Trophoblast cell (in vitro differentiated cells and primary cell): ENCODE measurements at regions not wholly inside any gene's neighbourhood (a gene's known extent, or its start where the extent isn't known, plus 50 kb on each side); places are given as distances from the start of the nearest gene placed in this dataset.

Experiments
- DNase-seq, 2 donors: peaks; one replicate each; pipeline ENCODE4 v3.0.0-alpha.2; 2016
- H2AFZ ChIP-seq: 2 replicates; pipeline ENCODE4 v1.6.1; 2013; ENCODE audit warnings: low read length, moderate library complexity, mild to moderate bottlenecking; ENCODE audit not compliant: insufficient read depth, poor library complexity
- H2AK5ac ChIP-seq: 2 replicates; pipeline ENCODE4 v1.6.1; 2013; ENCODE audit warnings: mild to moderate bottlenecking, low read length
- H2BK120ac ChIP-seq: 2 replicates; pipeline ENCODE4 v1.6.1; 2013; ENCODE audit warnings: low read length, mild to moderate bottlenecking, moderate library complexity; ENCODE audit not compliant: insufficient read depth, poor library complexity
- H2BK12ac ChIP-seq: 2 replicates; pipeline ENCODE4 v1.6.1; 2013; ENCODE audit warnings: mild to moderate bottlenecking, low read length, moderate library complexity
- H2BK5ac ChIP-seq: 2 replicates; pipeline ENCODE4 v1.6.1; 2013; ENCODE audit warnings: low read length, low read depth, moderate library complexity, mild to moderate bottlenecking; ENCODE audit not compliant: poor library complexity
- H3K14ac ChIP-seq: 2 replicates; pipeline ENCODE4 v1.6.1; 2013; ENCODE audit warnings: mild to moderate bottlenecking, low read length
- H3K18ac ChIP-seq: 2 replicates; pipeline ENCODE4 v1.6.1; 2013; ENCODE audit warnings: mild to moderate bottlenecking, low read length
- H3K23ac ChIP-seq: 2 replicates; pipeline ENCODE4 v1.6.1; 2013; ENCODE audit warnings: low read length
- H3K27ac ChIP-seq: 2 replicates; pipeline ENCODE4 v1.5.1; 2013; ENCODE audit warnings: low read depth, mild to moderate bottlenecking, inconsistent platforms, low read length, moderate library complexity
- H3K27me3 ChIP-seq: 2 replicates; pipeline ENCODE4 v1.6.1; 2013; ENCODE audit warnings: inconsistent platforms, mild to moderate bottlenecking, low read length, moderate library complexity; ENCODE audit not compliant: insufficient read depth
- H3K36me3 ChIP-seq, 2 experiments: 1 replicate in 1 of 2; 2 replicates in 1 of 2; pipeline ENCODE4 v1.6.1; 2013; ENCODE audit warnings: low read length in 2 of 2, mild to moderate bottlenecking in 2 of 2, moderate library complexity in 1 of 2; ENCODE audit not compliant: insufficient read depth in 2 of 2, control insufficient read depth in 1 of 2
- H3K4ac ChIP-seq: 2 replicates; pipeline ENCODE4 v1.6.1; 2013; ENCODE audit warnings: low read depth, mild to moderate bottlenecking, low read length, moderate library complexity
- H3K4me1 ChIP-seq, 2 experiments: 1 replicate in 1 of 2; 2 replicates in 1 of 2; pipeline ENCODE4 v1.6.1; 2013; ENCODE audit warnings: low read length in 2 of 2, mild to moderate bottlenecking in 2 of 2, moderate library complexity in 1 of 2; ENCODE audit not compliant: insufficient read depth in 2 of 2, control insufficient read depth in 1 of 2
- H3K4me2 ChIP-seq: 2 replicates; pipeline ENCODE4 v1.6.1; 2013; ENCODE audit warnings: inconsistent platforms, mild to moderate bottlenecking, low read length, moderate library complexity
- H3K4me3 ChIP-seq: 2 replicates; pipeline ENCODE4 v1.5.1; 2013; ENCODE audit warnings: mild to moderate bottlenecking, low read depth, low read length, inconsistent platforms
- H3K79me1 ChIP-seq: one replicate; pipeline ENCODE4 v1.6.1; 2013; ENCODE audit warnings: low read length
- H3K79me2 ChIP-seq: 2 replicates; pipeline ENCODE4 v1.6.1; 2013; ENCODE audit warnings: low read length, mild to moderate bottlenecking; ENCODE audit not compliant: control insufficient read depth, insufficient read depth, poor library complexity
- H3K9ac ChIP-seq: 2 replicates; pipeline ENCODE4 v1.6.1; 2013; ENCODE audit warnings: mild to moderate bottlenecking, low read length
- H3K9me3 ChIP-seq: 2 replicates; pipeline ENCODE4 v1.6.1; 2013; ENCODE audit warnings: low read depth, mild to moderate bottlenecking, control low read depth, inconsistent platforms, low read length; ENCODE audit not compliant: insufficient read depth
- H4K12ac ChIP-seq: 2 replicates; pipeline ENCODE4 v1.6.1; 2013; ENCODE audit warnings: low read depth, mild to moderate bottlenecking, low read length, moderate library complexity
- H4K8ac ChIP-seq: 2 replicates; pipeline ENCODE4 v1.6.1; 2013; ENCODE audit warnings: low read depth, mild to moderate bottlenecking, low read length, moderate library complexity
- H4K91ac ChIP-seq: one replicate; pipeline ENCODE4 v1.6.1; 2013; ENCODE audit warnings: low read depth, mild to moderate bottlenecking, low read length, moderate library complexity
- WGBS: extraction: QIAGEN DNeasy Blood & Tissue Kit; methylation state at CpG from one replicate; pipeline ENCODE4 v1.1.7; 2013; ENCODE audit warnings: missing lambda C conversion rate; ENCODE audit not compliant: insufficient read length, insufficient coverage; ENCODE audit errors: extremely low coverage; 5-methylcytosine and 5-hydroxymethylcytosine counted together

DNA sequence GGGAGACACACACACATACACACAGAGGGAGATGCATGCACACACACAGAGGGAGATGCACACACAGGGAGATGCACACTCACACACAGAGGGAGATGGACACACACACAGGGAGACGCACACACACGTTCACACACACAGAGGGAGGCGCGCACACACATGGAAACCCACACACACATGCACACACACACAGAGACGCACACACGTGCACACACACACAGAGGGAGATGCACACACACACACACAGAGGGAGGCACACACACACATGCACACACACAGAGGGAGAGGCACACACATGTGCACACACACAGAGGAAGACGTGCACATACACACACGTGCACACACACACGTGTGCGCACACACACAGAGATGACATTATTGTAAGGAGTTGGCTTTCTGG is 79.1 kb downstream of the HMX1 start:
- no CpG with 5 or more reads among the region's 10 CpGs for WGBS

DNA sequence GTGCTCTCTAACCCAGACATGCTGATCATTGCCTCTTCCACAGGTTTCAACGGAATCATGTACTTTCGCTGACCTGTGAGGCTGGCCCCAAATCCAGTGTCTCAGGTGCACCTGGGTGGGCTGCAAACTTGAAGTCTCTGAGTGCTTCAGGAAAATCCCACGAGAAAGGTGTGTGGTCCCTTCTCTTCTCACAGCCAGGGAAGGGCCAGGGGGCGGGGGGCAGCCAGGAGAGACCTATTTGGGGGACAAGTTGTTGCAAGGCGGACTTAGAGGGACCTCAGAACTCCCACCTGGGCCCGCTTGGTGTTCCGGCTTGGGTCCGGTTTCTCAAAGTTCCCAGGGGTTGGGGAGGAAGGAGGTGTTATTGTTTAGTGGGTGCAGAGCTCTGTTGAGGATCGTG is 80.0 kb downstream of the HMX1 start:
- no CpG with 5 or more reads among the region's 9 CpGs for WGBS
- Histone ChIP-seq H3K36me3 (no peaks in the 10 kb centered on the region), H3K4ac (no peak overlapping the region)

More for the DNA sequence above, 79.1 kb downstream of the HMX1 start:
- no peaks in the 10 kb centered on the region for H3K79me2 ChIP-seq
- DNase-seq: no peak
- H3K9me3 ChIP-seq: peaks cover 11% of the 10 kb centered on the region
- no peak overlapping the region for H2BK12ac ChIP-seq
- H2AFZ ChIP-seq: no peak overlapping the region
- H3K27me3 ChIP-seq: no peaks in the 10 kb centered on the region
- no peaks in the 10 kb centered on the region for H3K36me3 ChIP-seq
- H3K4ac ChIP-seq: no peak overlapping the region
- no peaks in the 10 kb centered on the region for H3K4me1 ChIP-seq
- no peak overlapping the region for H3K4me2 ChIP-seq
- H3K18ac ChIP-seq: no peak overlapping the region
- no peak overlapping the region for H4K8ac ChIP-seq
- no peak overlapping the region for H4K91ac ChIP-seq
- H3K27ac ChIP-seq: no peak overlapping the region
- no peak overlapping the region for H3K14ac ChIP-seq
- H2BK5ac ChIP-seq: no peak overlapping the region
- no peak overlapping the region for H2BK120ac ChIP-seq
- no peak overlapping the region for H2AK5ac ChIP-seq
- H3K23ac ChIP-seq: no peak overlapping the region
- H3K79me1 ChIP-seq: no peaks in the 10 kb centered on the region
- no peak overlapping the region for H3K9ac ChIP-seq
- H3K4me3 ChIP-seq: peak overlapping the region; percentile 18
- H4K12ac ChIP-seq: no peak overlapping the region

DNA sequence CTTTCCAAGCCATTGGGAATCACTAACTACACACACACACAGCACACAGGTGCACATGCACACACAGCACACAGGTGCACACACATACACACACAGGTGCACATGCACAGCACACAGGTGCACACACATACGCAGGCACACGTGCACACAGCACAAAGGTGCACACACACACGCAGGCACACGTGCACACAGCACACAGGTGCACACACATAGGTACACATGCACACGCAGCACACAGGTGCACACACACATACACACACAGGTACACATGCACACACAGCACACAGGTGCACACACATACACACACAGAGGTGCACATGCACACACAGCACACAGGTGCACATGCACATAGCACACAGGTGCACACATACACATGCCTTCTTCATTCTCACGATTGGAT is 80.9 kb downstream of the HMX1 start:
- Histone ChIP-seq H2BK12ac (no peak overlapping the region), H3K14ac (no peak overlapping the region), H4K91ac (no peak overlapping the region), H2BK5ac (no peak overlapping the region), H2BK120ac (no peak overlapping the region), H3K4me2 (no peak overlapping the region), H3K23ac (no peak overlapping the region), H3K79me1 (no peaks in the 10 kb centered on the region), H3K18ac (no peak overlapping the region), H3K27me3 (no peaks in the 10 kb centered on the region), H3K36me3 (no peaks in the 10 kb centered on the region), H3K9me3 (peaks cover 12% of the 10 kb centered on the region), H3K4me3 (peak overlapping the region; percentile 60), H2AFZ (no peak overlapping the region), H3K4me1 (no peaks in the 10 kb centered on the region), H3K9ac (no peak overlapping the region), H3K27ac (no peak overlapping the region), H3K79me2 (no peaks in the 10 kb centered on the region), H4K12ac (no peak overlapping the region), H2AK5ac (no peak overlapping the region), H4K8ac (no peak overlapping the region), H3K4ac (no peak overlapping the region)
- WGBS: no CpG with 5 or more reads among the region's 6 CpGs
- no peak for DNase-seq

More for the DNA sequence above, 80.0 kb downstream of the HMX1 start:
- no peak overlapping the region for H3K9ac ChIP-seq
- H4K12ac ChIP-seq: no peak overlapping the region
- no peak overlapping the region for H2BK120ac ChIP-seq
- no peak overlapping the region for H2AFZ ChIP-seq
- no peak overlapping the region for H3K4me3 ChIP-seq
- H4K8ac ChIP-seq: no peak overlapping the region
- no peak overlapping the region for H2BK5ac ChIP-seq
- no peaks in the 10 kb centered on the region for H3K4me1 ChIP-seq
- no peaks in the 10 kb centered on the region for H3K79me1 ChIP-seq
- no peak overlapping the region for H2AK5ac ChIP-seq
- DNase-seq: no peak
- H3K9me3 ChIP-seq: peaks cover 13% of the 10 kb centered on the region
- H2BK12ac ChIP-seq: no peak overlapping the region
- no peaks in the 10 kb centered on the region for H3K79me2 ChIP-seq
- H3K27ac ChIP-seq: no peak overlapping the region
- H3K27me3 ChIP-seq: no peaks in the 10 kb centered on the region
- H3K18ac ChIP-seq: no peak overlapping the region
- H4K91ac ChIP-seq: no peak overlapping the region
- no peak overlapping the region for H3K23ac ChIP-seq
- H3K4me2 ChIP-seq: no peak overlapping the region
- H3K14ac ChIP-seq: no peak overlapping the region

DNA sequence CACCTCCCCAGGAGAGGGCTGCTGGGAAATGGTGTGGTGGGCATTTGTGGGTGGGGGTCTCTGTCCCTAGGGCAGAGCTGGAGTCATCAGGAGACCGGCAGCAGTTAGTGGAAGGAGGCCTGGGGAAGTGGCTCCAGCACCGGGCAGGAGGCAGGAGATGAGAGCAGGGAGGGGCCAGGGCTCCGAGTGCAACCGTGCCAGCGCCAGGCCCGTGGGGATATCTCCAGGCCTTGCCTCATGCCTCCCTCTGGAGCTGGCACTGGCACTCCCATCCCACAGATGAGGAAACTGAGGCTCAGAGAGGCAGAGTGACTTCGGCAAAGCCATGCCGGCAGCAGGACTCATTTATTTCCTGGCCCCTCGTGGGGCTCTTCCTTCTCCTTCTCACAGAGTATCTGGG is 83.5 kb downstream of the HMX1 start:
- no peak overlapping the region for H3K4ac ChIP-seq
- no peak overlapping the region for H3K18ac ChIP-seq
- no peak for DNase-seq
- H2AFZ ChIP-seq: no peak overlapping the region
- H2BK120ac ChIP-seq: no peak overlapping the region
- peaks cover 14% of the 10 kb centered on the region for H3K9me3 ChIP-seq
- no peaks in the 10 kb centered on the region for H3K36me3 ChIP-seq
- no peaks in the 10 kb centered on the region for H3K4me1 ChIP-seq
- H2AK5ac ChIP-seq: no peak overlapping the region
- no peaks in the 10 kb centered on the region for H3K27me3 ChIP-seq
- H3K4me2 ChIP-seq: no peak overlapping the region
- no peak overlapping the region for H4K12ac ChIP-seq
- H3K4me3 ChIP-seq: no peak overlapping the region
- H3K79me2 ChIP-seq: no peaks in the 10 kb centered on the region
- WGBS: no CpG with 5 or more reads among the region's 9 CpGs
- no peak overlapping the region for H4K91ac ChIP-seq
- H2BK5ac ChIP-seq: no peak overlapping the region
- no peak overlapping the region for H3K27ac ChIP-seq
- H3K9ac ChIP-seq: no peak overlapping the region
- no peak overlapping the region for H4K8ac ChIP-seq
- H3K79me1 ChIP-seq: no peaks in the 10 kb centered on the region
- H2BK12ac ChIP-seq: no peak overlapping the region
- H3K23ac ChIP-seq: no peak overlapping the region
- H3K14ac ChIP-seq: no peak overlapping the region
